HG03175 (cell line): ENCODE measurements at regions not wholly inside any gene's neighbourhood (a gene's known extent, or its start where the extent isn't known, plus 50 kb on each side); places are given as distances from the start of the nearest gene placed in this dataset.

Source experiments
- ATAC-seq: cut with Tn5 transposase; IDR thresholded peaks from one replicate; pipeline ENCODE4 v1.9.1; 2021; ENCODE audit warnings: mild to moderate bottlenecking, moderate library complexity; ENCODE audit not compliant: unreplicated experiment

DNA sequence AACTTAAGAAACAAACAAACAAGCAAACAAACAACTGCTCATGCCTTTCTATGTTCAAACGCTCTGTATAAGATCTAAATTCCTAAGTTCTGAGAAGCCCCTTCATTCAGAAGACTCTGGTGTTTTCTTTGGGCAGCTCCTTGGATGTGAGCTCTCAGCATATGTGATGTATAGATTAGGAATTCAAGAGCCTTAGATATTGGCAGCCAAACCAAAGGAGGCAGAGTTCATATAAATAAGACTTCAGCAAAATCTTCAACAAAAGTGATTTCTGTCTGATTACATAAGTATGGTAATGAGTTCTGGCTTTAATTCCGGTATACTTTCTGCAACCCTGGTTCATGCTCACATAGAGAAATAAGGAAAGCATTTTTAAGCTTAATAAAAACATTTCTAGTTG, 145.6 kb downstream of the DYRK2 start:
- ATAC-seq, result no peak

DNA sequence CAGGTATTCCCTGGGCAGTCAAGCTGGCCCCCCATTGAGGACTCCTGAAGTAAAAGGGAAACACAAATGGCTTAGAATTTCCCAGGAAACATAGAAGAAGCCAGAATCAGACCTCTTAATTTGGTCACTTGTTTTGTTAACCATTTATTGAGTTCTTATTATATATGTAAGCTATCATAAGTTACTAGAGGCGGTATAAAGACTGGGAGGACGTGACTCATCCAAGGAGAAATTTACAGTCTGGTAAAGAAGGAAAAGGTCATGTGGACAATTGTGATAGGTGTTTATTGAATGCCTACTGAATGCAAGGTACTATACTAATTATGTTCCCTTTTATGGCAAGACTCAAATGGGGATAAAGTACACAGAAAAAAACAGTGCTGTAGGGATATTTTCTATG, 146.7 kb downstream of the DYRK2 start:
- ATAC-seq, result no peak

DNA sequence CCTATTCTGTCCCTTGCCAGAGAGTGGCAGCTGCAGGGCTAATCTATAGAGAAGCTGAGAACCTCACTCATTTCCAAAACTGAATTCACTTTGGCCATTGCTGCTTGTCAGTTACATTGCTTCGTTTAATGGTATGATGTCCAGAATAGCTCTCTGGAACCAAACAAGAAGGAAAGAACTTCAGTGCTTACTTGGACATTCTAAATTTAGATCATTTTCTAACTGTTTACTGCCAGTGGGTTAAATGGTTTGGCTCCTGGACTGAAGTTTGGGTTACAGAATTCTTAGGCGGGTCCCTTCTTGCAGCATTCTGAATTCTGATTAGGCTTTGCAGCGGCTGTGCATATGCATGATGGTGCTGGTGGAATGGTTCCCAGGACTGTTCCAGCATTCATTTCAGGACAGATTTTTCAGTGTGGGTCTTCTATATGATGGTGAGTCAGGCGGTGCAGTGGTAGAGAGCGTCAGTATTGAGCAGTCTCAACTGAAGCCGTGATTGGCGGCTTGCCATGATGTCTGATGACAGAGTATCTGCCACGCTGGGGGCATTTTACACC, 148.7 kb downstream of the DYRK2 start:
- ATAC-seq, result no peak

DNA sequence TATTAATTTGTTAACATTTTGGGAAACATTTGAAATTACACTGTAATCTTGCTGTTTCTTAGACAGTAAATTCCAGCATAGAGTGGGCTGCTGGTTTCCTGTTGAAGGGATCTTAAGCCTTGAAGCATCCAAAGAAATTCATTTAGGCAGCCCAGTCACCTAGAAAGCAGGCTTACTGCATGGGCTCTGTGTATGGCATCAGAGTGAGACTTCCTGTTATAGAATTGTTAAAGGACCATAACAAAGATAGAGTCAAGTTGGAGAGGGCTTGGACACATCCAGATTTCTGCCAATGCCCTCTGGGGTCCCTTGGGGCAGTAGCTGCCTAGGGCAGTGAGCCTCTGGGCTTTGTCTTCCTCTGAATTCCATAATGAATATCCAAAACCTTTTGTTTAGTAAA, 149.2 kb downstream of the DYRK2 start:
- no peak for ATAC-seq

DNA sequence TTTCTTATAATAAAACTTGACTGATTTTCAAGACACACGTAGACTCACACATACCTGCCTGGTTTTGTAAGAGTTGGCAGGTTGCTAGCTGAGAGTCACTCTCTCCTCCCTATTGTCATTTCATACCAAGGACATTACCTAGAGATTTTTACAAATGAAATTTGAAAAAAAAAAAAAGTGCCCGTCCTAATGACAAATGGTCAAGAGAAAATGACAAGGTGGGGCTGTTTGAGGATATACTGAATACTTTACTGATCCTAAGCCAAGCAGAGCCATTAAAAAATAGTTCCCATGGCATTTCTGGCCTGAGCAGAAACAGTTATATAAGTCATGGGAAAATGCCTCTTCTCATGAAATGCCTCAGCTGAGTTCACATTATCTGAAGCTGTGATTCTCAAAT, 150.2 kb downstream of the DYRK2 start:
- ATAC-seq, result no peak

DNA sequence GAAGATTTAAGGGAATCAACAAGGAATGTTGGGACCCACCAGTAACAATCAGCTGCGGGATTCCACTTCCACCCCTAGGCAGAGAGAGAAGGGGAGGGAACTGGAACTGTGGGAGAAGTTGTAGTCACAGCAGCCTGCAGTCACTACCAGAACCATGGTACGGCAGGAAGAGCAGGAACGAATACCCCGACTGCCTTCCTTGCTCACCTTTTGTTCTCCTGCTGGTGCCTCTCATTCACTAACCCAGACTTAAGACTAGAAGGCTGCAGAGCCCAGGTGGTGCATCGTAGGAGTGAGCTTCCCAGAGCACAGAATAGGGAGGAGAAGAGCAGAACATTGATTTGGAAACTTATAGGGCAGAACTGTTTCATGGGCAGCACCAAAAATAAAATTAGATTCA, 154.2 kb downstream of the DYRK2 start:
- no peak for ATAC-seq

DNA sequence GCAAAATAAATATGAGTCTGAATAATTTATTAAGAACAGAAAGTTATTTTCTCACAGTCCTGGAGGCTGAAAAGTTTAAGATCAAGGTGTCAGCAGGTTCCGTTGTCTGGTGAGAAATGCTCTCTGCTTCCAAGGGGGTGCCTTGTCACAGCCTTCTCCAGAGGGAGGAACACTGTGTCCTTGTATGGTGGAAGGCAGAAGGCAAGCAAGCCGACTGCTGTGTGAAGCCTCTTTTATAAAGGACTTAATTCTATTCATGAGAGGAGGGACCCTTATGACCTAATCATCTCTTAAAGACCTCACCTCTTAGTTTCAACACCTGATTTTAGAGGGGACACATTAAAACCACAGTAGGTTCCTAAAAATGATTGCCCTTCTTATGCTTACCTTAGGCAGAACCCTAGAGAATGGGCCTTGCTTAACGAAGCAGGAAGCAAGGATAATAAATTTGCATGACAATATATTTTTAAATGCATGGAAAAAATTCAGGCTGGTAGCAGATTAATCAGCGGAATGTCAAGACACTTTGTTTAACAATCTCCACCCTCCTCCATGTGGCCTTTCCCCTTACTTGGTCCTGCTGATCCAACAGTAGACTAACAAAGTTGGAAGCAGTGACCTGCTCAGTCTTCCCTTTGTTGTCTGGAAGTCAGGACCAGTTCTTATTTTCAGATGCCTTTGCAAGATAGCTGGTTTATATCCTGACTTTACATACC, 154.9 kb downstream of the DYRK2 start:
- no peak for ATAC-seq

DNA sequence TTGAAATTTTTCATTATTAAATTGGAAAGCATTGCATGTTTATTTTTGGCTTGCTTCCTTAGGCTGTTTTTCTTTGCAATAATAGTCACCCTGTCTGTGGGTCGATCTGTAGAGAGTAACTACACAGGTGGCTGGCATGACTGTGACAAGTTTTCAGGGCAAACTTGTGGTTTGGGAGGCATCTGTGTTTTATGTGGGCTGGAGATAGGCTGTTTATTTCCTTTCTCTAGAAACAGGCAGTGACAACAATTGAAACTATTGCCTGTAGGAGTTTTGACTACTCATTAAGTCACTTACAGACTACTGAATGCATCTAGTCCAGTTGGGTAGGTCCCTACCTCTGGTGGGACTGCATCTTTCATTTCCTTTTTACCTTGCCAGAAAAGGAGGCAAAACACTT, 155.6 kb downstream of the DYRK2 start:
- peak; percentile 73 for ATAC-seq

DNA sequence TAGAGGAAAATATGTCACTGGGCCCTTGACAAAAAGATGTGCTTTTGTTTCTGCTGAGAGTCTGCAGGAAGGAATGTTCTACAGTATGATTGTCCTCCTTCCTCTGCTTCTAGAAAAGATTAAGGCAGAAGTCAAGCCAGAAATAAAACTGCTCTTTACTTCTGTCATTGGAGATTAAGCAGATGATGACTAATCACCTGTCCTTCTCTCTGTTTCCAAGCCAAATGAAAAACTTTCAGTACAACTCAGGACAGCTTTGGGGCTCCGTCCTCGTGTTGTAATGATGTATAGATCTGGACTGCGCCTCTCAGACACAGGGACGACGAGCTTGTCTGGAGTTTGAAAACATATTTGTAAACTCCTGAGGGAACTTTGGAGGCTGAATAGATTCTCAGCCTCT, 159.3 kb downstream of the DYRK2 start:
- ATAC-seq, result no peak

DNA sequence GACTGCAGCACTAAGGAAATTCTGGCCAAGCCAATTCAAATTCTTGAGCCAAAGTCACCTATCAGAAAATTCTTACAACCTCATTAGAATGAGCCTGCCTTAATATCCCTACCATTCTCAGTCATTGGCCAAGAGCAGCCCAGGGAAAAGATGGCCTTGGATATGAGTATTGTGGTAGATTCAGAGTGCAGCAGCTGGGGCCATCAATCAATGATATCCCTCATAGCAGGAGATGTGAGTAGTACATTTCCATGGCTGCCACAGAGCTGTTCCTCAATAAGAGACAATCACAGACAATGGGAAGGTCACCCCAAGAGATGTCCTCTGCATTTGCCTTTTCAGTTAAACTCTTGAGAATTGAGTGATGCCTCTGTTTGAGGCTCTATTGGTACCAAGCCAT, 161.6 kb downstream of the DYRK2 start:
- no peak for ATAC-seq

DNA sequence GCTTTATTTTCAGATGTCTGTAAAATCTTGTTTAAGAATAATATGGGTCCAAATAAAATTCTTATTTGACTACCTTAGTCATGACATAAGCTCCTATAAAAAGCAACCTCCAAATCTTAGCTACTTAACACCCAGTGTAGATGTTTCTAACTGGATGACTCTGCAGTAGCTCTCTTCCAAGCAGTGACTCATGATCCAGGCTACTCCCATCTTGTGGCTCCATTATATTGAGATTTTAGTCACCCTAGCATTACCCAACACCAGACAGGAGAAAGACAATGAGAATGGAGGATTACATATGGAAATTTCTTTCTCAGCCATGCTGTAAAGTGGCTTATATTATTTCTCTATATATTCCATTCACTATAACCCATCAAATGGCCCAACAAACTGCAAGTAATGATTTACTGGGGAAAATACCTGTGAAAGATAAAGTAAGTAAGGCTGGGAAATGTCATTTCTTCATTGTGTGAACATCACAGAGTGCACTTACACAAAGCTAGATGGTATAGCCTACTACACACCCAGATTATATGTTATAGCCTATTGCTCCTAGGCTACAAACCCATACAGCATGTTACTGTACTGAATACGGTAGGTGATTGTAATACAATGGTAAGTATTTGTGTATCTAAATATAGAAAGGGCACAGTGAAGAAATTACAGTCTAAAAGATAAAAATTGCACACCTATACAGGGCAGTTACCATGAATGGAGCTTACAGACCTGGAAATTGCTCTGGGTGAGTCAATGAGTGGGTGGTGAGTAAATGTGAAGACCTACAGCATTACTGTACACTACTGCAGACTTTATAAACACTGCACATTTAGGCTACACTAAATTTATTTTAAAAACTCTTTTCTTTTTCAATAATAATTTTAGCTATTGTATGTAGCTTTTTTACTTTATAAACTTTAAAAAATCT, 163.2 kb downstream of the DYRK2 start:
- no peak for ATAC-seq

DNA sequence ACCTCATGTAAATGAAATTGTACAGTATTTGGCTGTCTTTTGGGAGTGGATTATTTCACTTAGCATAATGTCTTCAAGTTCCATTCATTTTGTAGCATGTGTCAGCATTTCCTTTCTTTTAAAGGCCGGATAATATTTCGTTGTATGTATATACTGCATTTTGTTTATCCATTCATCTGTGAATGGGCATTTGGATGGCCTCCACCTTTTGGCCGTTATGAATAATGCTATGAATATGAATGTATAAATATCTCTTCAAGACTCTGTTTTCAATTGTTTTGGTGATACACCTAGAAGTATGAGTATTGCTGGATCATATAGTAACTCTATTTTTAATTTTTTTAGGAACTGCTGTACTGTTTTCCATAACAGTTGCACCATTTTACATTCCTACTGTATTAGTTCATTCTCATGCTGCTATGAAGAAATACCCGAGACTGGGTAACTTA, 164.9 kb downstream of the DYRK2 start:
- ATAC-seq, result no peak

DNA sequence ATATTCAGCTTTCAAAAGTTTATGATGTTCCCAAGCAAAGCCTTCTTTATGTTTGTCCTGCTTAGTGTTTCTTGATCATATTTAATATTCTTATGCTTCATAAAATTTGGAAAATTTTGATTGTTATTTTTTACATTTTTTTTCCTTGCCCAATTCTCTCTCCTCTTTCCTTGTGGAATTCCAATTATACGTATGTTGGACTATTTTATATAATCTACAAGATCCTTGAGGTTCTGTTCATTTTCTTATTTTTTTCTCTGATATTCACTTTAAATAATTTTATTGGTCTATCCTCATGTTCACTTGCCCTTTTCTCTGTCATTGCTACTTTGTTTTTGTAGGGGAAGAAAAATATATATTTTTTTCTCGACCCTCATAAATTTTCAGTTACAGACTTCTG, 167.7 kb downstream of the DYRK2 start:
- no peak for ATAC-seq

DNA sequence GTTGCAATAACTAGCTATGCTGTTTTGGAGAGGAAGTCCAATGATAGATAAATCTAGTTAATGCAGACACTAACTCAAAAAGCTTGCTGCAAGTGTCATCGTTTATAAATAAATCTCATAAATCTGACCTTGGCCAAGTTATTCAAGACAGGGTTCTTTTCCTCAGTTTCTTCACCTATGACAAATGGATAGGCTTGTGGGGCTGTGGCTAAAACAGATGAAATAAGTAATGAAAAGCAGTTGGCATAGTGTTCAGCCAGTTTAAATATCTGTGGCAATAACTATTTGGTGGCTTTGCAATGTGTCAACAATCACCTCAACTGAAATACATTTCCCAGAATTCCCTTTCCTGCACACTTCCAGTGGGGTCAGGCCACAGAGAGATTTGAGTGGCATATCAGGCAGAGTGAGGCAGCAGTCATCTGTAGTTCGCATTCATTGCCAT, 169.9 kb downstream of the DYRK2 start:
- no peak for ATAC-seq

DNA sequence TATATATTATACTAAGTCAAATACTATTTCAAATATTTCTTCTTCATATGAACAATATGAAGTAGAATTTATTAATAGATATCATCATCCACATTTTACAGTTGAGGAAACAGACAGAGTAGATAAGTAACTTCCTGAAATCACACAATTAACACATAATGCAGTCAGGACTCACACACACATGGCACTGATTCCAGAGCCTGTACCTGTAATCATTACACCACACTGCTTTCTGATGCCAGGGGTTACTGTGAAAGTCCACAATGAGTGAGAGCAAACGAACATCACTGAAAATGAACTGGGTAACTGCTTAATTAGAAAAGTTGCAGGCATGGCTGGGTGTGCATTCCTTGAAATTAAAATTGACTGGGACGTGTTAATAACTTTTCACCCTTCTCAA, 169.3 kb upstream of the IFNG-AS1 start:
- no peak for ATAC-seq

DNA sequence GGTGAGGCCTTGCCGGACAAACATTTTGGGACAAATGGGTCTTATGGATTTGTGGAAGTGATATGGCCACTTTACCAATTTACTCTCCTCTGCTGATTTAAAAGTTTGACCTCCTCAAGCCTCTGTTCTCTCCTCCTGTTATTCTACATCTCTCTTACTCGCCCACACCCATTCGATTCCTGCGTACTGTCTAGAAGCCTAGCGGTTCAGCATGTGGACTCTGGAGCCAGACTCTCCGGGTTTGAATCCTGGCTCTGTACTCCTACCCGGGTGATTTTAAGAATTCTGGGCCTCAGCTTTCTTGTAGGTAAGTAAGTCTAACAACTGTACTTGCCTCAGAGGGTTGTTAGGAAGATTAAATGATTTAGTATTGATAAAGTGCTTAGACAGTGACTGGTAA, 168.6 kb upstream of the IFNG-AS1 start:
- no peak for ATAC-seq

DNA sequence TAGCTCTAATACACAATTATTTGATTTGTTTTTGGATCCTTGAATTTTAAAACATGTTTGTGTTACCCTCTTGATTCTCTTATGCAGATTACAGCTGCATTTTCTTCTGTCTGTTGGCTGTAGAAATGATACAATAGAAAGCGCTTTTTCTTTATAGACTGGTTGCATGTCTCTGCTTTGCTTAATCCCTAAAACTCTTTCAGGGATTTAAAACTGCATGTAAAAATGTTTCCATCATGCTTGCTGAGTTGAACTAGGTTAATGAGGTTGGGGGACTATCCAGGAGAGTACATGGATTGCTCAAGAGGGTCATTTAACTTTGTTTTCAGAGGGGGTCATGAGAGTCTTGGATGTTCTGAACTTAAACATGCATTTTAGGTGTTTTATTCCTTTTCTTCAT, 166.4 kb upstream of the IFNG-AS1 start:
- ATAC-seq, result no peak

DNA sequence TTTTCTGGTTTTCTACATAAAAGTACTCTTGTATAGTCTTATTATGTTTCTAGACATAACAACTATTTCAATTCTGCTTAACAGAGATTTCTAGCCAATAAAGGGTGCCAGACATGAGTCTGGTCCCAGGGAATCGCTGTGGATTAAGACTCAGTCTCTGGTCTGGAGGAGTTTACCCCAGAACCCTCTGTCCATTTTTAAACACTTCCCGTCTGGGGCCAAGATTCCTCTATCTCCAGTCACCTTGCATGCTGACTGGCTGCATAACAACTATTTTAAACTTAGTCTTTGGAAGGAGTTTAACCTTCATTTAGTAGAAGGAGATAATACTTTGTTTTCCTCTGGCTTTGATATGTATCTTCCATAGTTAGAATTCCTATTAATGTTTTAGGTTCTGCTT, 163.1 kb upstream of the IFNG-AS1 start:
- no peak for ATAC-seq

DNA sequence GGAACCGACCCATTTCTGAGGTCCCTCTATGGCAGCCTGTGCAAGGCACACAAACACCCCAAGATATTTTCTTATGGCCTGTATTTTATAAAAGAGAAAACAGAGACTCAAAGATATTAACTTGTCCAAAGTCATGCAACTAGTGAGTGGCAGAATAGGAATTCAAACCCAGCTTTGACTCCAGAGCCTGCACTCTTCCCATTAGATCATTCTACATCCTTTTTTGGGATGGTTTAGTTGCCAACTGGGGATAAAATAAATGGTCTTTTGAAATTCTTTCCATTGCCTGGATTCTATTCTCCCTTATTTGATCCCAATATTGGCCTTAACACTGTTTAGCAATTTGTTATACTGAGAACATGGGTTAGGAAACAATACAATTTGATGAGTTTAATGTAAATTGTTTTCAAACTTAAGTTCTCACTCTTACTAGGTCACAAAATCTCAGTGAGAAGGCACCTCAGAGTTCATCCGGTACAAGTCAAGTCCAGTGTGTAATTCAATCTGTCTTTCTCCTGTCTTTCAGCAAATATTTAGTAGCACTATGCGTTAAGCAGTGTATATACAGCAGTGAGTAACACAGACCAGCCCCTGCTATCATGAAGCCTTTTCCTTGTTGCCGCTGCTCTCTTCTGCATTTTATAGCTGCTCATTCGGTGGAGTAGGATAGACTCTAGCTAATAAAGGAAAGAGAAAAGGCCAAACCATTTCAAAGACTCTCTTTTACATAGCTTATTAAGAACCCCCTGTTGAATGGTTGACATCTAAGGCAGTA, 162.1 kb upstream of the IFNG-AS1 start:
- no peak for ATAC-seq

DNA sequence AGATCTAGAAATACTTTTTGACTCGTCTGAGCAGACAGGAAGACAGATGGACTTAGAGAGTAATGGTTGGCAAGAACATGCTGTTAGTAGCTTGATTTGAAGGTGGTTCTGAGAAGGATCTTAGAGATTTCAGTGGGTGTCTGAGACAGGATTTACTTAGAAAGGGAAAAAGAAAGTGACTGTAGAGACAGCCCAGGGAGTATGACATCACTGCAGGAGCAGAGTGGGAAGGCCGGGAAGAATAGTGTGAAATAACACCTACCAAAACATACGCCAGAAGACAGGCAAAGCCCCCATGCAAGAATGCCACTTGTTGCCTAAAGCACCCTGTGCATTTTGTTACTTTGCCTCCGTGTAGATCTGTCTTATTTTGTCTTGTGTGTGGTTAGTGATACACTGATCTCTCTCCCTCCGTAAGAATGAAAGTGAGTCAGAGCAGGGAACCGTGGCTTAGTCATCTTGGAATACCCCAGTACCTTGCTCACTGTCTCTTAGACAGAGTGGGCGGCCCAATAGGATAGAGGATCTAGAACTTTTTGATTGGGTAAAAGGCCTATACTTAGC, 161.3 kb upstream of the IFNG-AS1 start:
- ATAC-seq, result no peak

DNA sequence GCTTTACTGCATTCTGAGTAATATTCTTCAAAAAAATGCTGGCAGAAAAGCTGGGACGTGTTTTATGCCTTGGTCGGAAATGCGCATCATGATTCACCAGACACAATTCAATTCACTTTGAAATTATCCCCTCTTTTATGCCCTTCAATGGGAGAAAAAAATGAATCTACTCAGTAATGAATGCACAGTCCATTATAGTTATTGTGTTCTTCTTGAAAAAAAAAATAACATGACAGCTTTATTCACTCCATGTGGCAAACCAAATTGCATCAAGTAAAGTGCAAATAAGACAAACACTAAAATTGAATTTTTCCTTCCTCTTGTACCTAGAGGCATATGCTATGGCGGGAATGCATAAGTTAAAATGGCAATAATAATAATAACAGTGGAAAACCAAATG, 159.4 kb upstream of the IFNG-AS1 start:
- no peak for ATAC-seq
